SKM-1 (cell line): ENCODE measurements at regions not wholly inside any gene's neighbourhood (a gene's known extent, or its start where the extent isn't known, plus 50 kb on each side); places are given as distances from the start of the nearest gene placed in this dataset.

ENCODE experiments used
- DNase-seq: peaks from one replicate; lab custom pipeline; 2025; ENCODE audit not compliant: unreplicated experiment; lab: John Stamatoyannopoulos, UW

DNA sequence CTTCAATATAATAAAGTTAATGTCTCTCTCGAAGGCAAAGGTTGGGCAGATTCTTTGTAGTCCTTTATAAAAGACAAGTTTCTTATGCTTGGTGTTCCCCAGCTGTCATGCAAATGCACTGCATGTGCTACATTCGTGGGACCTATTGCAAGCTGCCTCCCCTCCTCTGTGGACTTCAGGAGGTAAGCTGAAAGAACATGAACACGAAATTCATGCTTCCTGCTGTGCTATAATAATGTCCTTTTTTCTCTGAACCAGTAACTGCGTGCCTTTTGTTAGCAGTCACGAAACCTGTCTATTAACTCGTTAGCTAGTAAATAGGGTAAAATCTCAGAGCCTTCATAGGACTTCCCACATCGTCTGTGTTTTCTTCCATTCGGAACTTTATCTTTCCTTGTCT, 363.5 kb downstream of the CDH9 start:
- no peak for DNase-seq

DNA sequence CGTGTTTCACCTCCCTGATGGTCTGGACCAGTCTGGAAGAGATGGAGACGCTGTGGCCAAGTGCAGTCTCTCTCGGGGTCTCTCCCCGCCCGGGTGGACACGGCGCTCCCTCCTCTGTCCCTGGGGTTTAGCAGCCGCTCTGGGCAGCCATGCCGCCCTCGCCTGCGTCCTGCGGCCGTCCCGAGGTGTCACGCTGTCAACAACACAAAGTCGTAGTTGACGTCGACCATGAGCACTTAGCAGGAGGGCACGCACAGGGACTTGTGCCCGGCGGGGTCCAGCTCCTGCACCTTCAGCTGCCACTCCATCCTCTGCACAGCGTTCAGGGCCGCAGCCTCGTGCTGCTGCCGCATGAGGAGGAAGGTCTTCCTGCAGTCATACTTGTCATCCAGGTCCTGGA, 368.9 kb downstream of the CDH9 start:
- DNase-seq, result no peak

DNA sequence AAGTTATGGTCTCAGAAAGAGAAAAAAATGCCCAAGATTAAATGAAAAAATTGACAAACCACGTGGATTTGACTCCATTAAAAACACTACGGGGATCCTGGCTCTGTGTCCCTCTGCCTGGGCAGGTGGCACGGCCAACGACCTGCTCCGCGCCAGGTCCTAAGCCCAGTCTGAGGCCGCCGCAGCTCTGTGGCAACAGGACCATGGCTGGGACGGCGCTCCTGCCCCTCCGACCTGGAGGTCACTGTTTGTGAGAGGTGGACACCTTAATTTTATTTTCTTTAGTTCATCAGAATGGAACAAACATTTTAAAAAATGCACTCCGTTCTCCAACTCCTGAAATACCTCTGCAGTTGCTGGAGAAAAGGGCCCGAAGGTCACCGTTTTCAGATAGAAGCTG, 369.4 kb downstream of the CDH9 start:
- DNase-seq, result no peak

DNA sequence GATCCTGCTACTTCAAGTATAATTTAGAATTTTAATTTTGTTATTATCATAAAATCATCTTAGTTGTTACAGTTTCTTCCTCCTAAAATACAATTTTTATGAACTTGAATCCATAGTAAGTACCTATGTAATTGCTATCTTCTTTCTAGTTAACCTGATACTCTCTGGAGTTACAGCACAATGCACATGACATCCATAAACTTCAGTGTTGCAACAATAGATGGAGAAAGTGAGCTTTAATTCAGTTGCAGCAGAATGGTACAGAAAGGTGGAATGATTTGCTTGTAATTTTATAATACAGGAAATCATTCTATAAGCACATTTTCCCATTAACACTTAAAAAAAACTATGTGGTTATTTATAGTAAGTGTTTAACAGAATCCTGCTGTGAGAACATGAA, 372.0 kb downstream of the CDH9 start:
- no peak for DNase-seq

DNA sequence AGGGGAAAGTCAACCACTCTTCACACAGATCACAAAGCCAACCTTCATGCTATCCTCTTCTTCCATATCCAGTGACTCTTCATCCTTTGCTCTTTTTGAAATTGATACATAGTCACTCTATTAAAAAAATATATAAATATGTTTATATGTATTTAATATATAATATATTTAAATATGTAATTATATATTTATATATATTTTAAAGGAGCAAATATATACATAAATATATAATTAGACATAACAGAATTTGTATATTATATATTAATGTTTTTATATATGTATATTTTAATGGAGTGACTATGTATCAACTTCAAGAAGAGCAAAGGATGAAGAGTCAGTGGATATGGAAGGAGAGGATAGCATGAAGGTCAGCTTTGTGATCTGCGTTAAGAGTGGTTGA, 374.9 kb downstream of the CDH9 start:
- DNase-seq, result no peak

DNA sequence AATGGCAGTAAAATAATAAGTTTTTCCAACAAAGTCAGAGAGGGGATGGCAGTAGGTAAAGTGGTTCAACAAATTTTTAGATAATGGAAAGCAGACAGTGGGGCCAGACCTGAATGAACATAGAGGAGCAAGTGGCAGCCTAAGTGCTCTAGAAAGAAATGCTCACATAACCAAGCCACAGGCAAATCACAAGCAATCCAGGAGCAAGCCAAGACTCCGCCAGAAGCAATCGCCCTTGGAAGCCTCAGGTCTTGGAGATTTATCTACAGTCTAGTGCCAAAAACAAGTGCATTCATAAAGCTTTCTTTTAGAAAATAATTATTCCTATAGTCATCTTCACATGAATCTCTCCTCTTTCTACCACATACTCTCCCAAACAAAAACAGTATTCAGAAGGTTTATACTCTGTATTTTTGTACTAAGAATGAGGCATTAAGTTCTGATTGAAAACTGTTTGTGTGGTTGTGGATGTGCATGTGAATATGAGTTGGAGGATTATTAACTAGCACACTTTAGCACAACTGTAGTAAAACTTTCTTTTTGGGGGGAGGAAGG, 375.5 kb downstream of the CDH9 start:
- no peak for DNase-seq

DNA sequence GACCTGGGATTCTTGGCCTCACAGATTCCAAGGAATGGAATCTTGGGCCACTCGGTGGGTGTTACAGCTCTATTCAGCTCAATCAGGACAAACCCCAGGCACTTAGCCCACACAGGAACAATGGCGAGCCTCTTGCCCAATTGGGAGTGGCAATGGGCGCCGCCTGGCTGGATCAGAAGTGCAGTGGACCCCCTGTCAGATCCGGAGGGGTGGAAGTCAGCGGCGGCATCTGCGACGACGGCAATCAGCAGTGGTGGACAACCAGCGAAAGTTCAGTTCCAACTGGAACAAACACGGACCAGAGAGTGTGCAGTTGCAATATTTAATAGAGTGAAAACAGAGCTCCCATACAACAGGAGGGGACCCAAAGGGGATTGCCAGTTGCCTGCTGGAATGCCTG, 378.3 kb downstream of the CDH9 start:
- DNase-seq, result no peak

DNA sequence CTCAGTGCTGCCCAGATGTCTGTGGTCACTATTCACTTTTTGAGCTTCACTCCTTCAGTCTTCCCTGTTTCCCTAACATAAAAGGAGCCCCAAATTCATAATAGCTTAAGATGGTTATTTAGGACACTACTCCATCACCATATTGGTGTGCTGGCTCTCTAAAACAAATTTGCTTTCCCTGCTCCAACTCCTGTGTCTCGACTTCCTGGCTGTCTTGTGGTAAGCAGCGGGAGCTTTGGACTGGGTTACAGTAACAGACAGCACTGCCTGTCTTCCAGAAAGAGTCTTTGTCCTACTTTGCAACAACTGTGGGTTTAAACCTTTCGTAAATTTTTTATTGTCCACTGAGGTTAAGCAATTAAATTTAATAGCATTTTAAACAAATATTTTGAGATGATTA, 389.4 kb downstream of the CDH9 start:
- DNase-seq, result no peak

DNA sequence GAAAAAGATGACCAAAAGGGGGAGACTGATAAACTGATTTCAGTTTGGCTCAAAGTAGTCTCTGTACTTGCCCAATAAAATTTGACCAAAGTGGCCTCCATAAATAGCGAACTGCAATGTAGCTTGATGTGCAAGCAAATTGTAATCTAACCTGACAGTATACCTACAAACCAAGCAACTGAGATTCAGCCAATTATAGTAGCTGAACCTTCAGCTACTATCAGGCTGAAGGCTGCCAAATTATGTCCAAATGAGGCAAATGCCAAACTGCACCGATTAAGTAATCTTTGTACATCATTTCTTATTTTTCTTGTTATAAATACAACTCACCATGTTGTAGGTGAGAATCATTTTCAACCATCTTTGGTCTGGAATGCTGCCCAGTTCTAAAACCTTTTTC, 390.6 kb downstream of the CDH9 start:
- no peak for DNase-seq

DNA sequence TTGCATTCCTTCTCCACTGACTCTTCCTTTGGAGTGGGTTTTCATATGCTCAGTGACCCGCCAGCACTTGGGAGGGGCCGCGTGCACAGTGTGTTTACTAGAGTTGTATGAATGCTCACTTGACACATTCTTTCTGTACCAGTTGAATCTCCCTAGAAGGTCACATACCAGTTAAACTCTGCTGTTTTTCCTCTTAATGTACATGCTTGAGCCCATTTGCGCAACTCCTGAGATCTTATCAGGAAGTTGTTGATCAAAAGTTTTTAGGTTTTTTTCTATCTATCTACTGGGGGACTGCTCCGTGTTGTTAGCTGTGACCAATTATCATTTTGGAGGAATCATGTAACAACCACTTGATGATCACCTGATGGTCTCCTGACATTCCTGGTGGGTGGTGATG, 392.7 kb downstream of the CDH9 start:
- no peak for DNase-seq

DNA sequence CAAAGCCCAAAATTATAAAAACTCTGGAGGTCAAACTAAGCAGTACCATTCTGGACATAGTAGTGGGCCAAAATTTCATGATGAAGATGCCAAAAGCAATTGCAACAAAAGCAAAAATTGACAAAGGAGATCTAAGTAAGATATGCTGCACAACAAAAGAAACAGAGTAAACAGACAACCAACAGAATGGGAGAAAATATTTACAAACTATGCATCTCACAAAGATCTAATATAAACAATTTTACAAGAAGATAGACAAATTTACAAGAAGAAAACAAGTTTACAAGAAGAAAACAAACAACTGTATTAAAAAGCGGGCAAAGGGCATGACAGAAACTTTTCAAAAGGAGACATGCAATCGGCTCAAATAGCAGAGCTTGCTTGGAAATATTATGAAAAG, 396.9 kb downstream of the CDH9 start:
- DNase-seq, result no peak

DNA sequence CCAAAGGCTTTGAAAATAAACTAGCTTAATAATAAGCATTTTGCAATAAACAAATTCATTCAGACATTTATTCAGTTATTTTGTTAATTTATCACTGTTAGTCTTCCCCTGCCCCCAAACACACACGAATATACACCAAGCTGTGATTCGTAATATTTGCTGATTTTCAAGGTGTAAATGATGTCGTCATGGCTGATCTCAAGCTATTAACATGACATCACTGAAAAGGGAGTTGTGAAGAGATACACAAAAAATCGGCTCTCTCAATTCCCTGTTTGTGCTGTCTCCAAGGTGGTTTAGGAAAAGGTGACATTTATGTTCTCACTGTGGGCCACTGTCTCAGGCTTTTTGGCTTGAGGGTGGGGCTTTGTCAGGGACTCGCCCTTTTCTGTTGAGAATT, 413.3 kb downstream of the CDH9 start:
- DNase-seq, result no peak

DNA sequence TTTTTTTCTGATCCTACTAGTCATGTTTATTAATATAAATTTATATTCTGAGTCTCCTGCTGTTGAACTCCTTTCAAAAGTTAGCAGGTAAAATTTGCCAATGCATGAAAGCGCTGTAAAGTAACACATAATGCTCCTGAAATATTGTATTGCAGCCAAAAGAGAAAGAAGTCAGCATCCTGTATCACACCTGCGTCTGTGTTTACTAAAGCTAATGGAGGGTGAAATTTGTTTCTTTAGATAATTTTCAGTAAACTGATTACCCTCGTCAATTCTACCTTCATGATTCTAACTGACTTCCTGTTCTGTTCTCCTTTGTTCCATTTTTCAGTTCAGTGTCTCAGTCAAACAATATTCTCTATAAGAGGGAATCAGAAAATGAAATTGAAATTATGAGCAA, 415.4 kb downstream of the CDH9 start:
- no peak for DNase-seq

DNA sequence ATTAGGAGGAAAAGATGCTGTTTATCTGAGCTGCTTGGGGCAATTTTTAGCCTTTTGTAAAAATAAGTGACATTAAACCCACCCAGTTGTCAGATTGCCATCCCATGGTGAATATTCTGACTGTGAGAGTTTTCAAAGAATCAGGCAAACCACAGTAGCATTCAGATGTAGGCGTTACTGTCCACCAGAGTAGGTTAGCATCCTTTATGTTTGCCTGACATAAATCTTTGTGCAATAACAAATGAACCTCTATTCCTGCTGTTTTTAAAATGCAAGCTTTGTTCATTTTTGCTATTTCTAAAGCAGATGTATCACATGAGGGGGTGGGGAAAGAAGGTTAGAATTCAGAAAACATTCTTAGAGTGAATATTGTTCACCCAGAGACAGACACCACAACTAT, 427.8 kb downstream of the CDH9 start:
- DNase-seq, result no peak

DNA sequence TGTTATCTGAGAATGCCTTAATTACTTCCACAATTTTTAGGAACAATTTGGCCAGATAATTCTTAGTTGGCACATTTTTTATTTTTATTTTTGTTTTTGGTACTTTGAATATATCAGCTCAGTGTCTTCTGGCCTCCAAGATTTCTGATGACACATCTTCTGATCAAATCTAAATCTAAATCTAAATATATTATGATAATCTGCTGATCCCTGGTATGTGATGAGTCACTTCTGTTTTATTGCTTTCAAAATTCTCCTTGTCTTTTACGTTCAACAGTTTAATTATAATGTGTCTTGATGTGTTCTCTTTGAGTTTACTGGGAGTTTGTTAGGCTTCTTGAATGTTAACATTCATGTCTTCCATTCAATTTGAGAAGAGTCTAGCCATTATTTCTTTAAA, 436.8 kb downstream of the CDH9 start:
- no peak for DNase-seq

DNA sequence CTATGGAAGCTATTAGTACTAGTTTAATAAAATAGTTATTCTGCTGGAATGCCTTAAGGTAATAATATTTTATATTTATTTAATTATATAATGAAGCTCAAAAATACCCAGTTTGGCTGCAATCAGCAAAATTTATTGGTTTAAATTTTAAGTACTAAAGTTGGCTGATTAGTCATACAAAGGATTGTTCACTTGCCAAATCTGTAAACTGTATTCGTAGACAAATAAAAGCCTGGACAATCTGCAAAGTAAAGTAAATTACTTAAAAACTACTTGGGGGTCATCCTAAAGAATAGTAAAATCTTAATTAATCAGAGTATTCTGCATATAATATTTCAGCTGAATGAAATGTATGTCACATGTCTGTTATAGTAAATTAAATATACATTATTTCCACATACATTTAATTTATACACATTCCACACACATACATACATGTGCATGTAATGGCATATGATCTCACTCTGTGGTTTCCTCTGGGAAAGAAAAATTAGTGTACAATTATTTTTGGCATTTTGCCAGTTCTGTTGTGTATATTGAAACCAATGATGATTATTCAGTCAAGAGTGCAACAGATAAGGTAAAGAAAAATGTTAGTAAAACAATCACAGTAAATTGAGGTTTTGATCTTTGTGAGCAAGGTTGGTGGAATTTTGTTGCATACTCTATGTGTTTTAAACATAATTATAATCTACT, 455.9 kb downstream of the CDH9 start:
- DNase-seq, result no peak

DNA sequence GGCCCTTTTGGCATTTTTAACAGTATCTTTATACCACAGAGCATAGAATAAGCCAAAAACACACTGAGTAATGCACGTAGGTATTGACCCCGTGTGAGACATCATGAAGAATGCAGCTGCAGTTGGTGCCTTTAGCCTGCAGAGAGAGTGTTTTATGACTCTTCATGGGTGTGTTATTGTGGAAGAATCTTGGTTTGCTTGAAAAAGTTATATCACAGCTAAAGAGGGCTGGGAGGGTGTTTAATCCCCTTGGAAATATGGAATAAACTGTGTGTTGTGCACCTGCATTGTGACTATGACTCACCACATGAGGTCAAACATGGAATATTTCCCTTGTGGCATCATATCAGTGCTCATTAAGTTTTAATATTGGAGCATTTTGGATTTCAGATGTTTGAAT, 458.7 kb downstream of the CDH9 start:
- DNase-seq, result no peak

DNA sequence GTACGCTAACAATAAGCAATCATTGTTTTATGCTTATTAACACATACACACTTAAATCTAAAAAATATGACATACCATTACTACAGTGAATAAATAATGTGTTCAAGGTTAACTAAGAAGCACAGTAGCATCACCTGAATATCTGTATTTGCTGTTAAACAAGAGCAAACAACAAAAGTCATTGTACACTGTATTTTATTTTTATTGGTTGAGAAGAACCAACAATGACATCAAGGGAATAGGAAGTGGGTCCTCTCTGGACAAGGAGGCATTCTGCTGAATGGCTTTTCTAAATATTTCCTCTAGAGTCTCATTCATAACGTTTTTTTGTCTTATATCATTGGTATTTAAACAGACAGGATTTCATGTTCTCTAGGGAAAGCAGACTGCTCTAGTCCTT, 460.4 kb downstream of the CDH9 start:
- DNase-seq, result no peak

DNA sequence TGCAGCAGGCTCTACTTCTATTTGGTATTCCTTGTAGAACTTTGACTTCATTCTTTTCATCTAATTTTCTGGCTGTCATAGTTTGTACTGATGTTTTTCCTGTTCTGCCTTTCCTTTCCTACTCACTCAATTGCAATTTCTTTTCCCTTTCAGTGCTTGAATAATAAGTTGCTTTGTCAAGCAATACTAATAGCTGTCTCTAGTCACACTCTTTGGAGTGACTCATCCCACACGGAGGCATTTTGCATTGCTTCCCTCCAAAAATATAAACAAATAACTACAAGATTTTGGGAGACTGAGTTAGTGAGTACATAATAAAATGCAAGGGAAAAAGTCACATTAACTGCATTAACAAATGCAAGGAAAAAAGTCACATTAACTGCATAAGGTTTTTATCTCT, 465.9 kb downstream of the CDH9 start:
- no peak for DNase-seq

DNA sequence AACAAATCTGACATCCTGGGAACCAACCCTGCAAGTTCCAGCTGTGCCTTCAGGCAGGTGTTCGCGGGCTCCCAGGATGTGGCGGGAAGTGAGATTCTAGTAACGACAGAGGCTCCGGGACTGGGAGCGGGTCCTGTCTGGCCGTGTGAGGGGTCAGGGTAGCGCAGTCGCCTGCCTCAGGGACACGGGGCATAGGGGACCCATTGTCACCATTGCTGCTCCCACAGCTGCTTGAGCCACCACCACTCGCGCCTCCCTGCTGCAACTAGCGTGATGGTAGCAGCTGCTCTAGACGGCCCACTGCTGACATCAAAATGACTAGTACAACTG, 468.5 kb downstream of the CDH9 start:
- no peak for DNase-seq

DNA sequence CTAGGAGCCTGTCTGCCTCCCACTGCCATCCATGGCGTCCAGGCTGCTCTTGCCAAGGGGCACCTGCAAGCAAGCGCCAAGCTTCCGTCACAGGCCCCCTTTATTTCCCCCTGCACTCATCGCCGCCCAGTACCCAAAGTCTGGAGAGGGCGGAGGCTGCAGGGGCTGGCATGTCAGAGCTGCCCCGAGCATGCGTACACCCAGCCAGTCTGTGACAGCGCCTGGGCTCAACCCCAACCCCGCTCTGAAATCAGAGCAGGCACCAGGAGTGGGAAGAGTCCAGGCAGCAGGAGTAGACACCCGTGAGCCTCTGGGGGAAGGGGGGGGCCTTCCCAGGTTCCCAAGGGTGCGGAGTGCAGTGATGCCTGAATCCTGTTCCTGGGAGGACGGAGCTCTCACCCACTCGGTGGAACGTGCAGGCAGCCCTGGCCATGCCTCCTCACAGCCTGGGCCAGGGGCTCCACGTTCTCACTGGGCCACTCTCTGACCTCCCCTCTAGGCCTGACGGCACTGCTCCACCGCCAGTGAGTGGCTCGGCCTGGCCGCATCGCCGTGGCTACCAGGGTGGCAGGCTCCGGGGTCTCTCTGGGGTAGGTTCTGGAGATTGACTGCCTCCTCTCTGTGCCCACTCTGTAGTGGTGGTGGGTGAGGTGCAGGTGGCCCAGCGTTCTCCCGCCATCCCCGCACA, 469.0 kb downstream of the CDH9 start:
- no peak for DNase-seq

DNA sequence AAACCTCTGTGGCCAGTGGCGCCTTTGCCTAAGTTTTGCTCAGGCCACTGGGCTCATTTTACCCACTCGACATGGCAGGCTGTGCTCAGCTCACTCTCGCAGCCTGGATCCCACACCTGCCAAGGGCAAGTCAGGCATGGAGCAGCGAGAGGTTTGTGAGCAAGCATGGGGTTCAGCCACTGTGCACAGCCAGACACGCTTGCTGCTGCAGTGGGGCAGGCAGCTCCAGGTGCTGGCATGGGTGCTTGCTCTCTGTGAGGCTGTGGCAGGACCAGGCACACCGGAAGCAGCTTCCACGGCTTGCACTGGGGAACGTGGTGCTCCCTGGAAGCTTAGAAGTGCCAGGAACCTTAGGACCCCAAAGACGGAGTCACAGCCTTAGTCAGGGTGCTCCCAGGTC, 470.1 kb downstream of the CDH9 start:
- no peak for DNase-seq

DNA sequence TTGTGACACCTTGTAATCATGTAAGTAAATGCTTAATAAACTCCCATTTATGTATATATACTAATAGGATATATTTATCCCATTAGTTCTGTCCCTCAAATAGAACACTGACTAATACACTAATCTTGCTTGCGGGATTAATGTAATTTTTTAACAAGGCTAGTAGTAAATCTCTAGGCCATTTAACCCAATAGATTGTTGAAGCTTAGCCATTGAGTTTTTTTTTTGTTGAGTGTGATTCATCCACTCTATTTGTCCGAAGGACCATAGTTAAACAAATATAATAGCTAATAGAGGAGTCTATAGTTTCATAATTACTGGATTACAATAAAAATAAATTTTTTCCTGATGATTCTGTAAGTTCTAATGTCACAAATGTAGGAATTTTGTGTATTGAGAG, 474.4 kb downstream of the CDH9 start:
- no peak for DNase-seq
